ENCODE measurements at regions not wholly inside any gene's neighbourhood (a gene's known extent, or its start where the extent isn't known, plus 50 kb on each side); places are given as distances from the start of the nearest gene placed in this dataset.

DNA sequence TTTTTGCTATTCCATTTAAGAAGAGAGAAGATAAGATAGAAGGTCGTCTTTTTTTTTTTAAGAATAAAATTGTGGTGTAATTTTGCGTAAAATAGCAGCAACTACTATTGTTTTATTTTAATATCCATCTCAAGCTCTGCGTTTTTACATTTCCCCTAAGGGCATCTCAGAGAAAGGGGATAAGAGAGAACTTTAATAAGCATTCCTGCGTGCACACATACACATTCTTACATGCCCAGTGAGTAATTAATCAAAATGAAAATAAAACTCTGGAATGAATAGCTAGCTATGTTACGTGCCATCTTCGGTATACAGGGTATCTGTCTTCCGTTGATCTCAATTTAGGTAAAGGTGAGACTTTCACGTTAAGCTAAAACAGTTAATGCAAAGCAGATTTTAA is 200.3 kb upstream of the TENM3 start:
- DNase-seq, result no peak

DNA sequence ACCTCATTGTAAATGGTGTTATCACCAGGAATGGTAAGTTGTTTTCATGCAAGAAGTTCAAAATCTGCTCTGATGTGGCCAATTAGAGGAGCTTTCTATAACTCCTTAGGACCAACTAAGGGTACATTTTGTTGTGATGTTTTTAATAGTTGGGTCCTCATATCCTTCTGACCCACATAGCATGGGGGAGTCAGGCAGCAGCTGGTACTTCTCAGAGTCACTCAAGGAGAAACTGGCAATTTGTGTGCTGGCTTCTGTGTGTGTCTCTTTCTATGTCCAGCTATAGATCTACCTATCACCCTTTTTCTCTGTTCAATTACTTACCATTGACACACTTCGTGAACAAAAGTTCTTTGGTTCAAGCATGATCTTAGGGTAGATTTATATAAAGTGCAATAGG is 194.3 kb upstream of the TENM3 start:
- no peak for DNase-seq

DNA sequence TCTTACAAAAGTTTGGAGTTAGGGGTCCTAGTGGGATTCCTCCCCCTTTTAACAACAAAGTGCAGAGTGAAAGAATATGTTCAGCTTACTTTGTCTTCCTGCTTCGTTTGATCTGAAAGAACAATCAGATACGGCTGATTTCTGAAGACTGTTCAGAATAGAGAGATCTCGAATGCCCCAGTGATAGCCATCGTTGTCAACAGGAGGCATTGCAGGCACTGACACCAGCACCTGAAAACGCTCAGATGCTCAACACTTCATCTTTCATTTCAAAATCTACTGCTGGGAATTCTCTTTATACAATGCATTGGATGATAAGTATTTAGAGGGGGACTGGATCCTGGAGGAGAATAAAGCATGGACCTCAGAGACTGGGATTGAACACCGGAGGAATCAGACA is 186.3 kb upstream of the TENM3 start:
- DNase-seq, result no peak

DNA sequence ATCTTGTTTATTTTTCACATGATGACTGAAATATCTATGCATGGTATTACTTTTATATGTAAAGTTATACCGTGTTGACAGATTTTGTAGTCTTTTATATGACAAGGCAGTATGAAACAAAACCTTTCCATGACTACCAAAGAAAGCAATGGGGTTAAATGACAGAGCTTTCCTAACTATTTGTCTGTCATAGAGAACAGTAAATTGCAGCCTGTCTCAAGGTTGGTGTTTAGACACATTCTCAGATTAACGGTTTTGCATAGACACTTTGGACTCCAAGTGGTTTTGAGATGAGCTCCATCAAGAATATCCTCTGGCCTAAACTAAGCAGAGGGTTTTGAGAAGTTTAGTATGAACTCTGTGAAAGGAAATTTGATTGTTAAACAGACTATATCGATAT is 180.7 kb upstream of the TENM3 start:
- no peak for DNase-seq

DNA sequence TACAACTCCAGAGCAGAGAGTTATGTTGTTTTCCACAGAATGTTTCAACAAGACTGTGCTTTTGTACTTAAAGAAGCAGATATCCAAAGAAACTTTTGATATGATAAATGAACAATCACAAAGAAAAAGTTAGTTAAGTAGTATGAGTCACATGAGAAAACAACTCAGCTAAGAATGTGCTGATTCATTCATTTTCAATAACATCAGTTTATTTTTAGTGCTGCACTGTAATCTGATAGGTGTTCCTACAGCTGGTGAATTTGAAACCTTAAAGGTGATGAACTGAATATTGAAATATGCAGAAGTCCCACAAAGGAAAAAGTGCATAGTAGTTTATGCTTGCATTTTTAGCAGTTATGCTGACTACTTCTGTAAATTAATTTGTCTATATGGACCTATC is 180.3 kb upstream of the TENM3 start:
- no peak for DNase-seq

DNA sequence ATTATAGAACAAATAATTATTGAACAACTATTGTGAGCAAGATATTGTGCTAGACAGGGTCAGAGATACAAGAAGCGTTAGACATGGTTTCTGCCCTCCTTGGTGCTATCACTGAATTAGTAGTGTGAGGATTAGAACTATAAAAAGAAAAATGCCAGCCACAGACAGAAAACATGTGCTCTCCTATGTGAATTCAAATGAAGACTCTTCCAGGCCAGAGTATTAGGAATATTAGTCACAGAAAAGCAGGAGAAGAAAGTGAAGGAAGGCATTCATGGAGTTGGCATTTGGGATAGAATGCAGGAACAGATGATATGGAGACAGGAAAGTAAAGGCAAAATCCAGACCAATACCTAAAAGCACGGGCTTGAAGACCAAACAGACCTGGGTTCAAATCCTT is 179.6 kb upstream of the TENM3 start:
- no peak for DNase-seq

DNA sequence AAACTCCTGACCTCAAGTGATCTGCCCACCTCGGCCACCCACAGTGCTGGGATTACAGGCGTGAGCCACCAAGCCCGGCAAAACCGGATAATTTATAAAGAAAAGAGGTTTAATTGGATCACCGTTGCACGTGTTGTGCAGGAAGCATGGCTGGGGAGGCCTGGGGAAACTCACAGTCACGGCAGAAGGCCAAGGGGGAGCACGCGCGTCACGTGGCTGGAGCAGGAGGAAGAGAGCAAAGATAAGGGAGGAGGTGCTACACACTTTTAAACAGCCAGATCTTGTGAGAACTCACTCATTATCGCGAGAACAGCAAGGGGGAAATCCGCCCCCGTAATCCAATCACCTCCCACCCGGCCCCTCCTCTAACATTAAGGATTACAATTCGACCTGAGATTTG is 177.9 kb upstream of the TENM3 start:
- no peak for DNase-seq

DNA sequence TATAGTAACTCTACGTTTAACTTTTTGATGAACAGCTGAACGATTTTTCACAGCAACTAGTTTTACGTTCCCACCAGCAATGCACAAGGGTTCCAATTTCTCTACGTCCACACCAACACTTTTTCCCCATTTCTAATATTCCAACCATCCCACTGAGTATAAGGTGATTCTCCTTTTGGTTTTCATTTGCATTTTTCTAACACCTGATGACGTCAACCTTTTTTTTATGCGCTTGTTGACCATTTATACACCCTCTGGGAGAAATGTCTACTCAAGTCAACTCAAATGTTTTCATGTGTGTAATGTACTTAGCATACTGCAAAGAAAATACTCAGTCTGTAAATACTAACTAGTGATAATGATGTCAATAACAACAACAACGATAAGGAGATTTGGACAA is 177.2 kb upstream of the TENM3 start:
- no peak for DNase-seq

DNA sequence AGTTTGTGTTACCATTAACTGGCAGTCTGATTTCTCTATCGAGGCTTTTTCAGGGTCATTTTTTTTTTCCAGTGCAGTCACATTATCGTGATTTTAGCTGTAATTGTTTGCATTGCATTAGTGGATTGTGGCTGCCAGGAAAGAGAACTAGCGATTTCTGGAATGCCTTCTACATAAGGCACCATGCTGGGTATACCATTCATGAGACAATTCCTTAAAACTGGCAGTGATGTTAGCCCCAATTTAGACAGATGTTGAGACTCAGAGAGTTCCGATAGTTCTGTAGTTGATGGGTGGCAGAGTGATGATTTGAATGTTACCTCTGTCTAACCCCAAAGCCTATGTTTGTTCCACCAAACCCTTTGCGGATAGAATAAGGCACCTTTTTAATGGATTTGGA is 175.4 kb upstream of the TENM3 start:
- DNase-seq, result no peak

DNA sequence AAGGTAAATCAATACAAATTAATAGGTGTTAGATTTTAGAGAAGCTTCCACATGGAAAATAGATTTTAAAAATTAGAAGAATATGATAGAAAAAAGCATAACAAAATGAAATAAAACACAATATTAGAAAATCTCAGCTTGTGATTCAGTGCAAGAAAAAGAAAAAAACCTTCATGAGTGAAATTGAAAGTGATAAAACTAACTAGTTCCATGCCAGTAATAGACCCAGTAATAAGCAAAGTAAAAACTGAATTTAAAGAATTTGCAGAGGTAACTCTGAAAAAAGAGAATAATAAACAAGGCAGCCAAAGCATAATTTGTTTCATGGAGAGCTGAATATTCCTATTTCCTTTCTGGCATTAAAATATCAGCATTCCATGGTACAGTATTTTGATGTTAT is 174.3 kb upstream of the TENM3 start:
- no peak for DNase-seq

DNA sequence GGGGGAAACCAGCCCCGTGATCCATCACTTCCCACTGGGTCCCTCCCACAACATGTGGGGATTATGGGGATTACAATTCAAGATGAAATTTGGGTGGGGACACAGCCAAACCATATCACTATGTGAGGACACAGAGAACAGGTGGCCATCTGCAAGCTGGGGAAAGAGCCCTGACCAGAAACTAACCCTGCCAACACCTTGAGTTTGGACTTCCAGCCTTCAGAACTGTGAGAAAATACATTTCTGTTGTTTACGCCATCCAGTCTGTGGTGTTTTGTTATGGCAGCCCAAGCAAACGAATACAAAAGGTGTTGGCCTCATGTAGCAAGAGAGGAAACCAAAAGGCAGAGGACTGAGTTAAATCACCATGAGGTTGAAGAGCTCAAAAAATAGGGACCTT is 169.9 kb upstream of the TENM3 start:
- no peak for DNase-seq

DNA sequence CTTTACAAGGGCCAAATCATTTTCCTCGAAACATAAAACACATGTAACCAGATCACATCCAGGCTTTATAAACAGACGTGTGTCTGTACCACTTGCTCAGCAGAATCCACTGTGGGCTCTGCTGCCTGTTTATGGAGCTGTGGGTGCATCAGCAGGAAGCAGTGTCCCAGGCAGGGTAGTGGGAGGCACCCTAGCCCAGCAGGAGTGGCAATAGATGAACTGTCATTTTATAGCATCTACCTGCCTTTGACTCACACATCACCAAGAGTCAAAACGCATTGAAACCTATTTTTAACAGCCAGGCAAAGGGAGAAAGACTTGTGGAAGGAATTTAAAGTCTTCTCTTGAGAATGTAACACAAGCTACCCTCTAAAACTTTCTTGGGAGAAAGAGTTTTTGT is 169.1 kb upstream of the TENM3 start:
- no peak for DNase-seq

DNA sequence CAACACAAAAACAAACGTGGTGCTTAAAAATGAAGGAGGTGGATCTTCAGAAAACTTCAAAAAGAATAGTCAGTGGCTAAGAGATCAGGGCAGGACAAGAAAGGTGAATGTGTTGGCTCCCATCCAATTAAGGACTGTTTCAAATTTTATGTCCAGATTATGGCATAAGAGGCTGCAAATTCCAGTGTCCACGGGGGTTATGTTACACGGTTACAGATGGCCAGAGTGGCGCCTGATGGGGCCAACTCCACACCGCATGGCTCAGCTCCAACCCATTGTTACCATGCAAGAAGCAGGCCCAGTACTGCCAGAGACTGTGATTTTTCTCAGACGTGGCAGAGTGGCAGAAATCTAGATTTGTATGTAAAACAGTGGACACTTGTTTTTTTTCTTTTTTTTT is 168.4 kb upstream of the TENM3 start:
- no peak for DNase-seq

DNA sequence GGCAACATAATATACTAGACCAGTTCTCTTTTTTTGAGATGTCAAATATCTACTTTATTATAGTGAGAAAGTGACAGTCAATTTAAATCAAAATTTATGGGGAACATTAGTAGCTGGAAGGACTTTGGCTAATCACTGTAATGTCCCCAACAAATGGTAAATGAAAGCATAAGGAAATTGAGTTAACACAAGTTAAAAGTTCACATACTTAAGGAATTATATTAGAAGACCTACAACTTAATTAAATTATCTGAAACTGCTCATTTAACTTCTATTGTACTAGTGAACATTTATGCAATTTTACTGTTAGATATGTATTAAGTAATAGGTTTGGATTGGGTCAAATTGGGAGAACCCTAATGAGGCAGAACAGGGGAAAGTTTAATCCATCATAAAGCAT is 160.3 kb upstream of the TENM3 start:
- DNase-seq, result no peak

DNA sequence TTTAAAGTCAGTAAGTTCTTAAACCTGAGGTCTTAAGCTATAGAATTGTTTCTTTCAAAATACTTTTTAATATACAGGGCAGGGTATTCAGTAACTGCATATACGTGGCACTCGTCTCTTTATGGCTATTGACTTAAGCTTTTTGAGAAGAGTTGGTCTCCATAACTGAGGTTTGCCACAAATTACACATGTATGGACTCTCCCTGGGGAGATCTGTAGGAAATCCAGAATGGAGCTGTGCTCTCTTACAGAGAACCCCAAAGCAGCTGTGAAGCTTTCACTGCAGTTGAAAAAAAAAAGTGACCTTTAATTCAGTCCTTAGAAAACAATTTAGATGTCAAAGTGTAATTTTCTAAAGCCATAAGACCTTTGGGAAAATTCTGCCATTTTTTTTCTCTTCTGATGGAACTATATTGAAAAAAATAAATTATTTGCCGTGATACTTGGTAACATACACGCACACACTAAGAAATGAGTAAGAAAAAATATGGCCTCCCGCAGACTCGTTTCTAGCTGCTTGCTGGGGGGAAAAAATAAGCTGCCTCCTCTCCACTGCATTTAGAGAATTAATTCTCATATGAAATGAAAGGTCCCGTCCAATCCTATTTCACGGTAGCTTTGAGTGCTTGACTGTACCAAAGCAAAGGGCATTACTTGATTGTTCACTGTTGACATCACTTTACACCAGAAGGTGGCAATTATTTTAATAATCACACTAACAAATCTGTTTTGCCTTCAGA is 159.4 kb upstream of the TENM3 start:
- no peak for DNase-seq

DNA sequence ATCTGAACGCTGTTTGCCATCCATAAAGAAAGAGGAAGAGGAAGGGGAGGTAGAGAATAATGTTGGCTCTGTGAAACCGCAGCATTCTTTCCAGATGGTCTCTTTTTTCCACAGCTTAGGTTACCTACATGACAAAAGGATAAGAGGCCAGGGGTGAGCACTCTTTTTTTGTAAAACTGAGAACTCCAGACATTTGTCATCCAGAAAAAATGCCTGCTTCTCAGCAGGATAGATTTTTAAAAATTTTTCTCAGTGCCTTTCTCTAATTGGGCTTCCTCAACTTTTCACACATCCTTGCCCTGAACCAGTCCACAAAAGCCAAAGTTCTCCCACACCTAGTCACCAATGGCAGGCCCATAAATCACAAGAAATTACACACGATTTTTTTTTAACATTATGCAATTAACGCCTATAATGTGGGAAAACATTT is 158.1 kb upstream of the TENM3 start:
- DNase-seq, result no peak

DNA sequence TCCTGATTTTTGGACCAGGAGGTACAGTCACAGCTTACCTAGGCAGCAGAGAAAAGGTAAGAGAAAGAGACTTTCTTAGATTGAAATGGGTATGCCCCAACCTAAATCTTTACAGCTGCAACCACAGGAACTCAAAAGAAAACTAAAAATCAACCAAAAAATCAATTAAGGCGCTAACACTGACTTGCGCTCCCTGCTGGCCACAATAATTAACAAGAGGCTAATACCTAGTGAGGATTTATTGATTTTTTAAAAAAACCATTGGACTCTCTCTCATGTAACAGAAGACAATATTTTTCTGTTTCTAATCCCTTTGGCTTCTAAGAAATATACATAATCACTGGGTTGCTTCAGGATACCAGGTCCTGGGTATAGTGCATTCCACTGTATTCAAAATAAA is 153.9 kb upstream of the TENM3 start:
- DNase-seq, result no peak

DNA sequence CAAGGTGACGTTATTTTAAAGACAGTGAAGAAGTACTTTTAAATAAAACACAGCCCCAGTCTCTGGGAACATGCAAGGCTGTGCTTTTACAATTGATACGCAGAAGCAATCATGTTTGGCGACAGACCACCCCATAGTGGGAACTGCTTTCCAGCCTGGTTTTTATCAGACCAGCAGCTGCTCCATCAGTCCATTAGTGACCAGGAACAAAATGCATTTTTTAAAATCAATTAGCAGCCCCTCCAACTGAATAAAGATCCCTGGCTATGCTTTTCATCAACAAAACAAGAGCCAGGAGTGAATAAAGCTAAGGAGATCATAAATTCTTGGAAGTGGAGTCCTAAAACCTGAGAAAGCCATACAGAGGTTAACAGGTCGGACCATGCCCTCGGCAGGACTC is 153.0 kb upstream of the TENM3 start:
- DNase-seq, result no peak

DNA sequence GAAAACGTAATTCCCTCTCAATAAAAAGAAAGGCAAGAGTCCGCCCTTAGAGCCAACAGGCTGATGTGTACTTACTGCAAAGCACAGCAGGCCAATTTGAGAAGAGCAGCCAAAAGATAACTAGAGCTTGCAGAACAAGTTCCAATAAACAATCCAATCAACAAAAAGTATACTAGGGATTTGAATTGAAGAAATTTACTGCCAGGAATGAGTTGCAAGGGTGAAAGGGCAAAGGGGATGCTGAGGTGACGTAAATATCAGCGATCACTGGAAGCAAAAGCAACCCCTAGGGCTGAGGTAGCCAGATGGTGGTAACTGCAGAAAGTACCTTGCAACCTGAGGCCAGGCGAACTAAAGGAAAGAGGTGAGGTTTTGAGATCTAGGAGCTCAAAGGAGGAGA is 152.1 kb upstream of the TENM3 start:
- DNase-seq, result no peak

DNA sequence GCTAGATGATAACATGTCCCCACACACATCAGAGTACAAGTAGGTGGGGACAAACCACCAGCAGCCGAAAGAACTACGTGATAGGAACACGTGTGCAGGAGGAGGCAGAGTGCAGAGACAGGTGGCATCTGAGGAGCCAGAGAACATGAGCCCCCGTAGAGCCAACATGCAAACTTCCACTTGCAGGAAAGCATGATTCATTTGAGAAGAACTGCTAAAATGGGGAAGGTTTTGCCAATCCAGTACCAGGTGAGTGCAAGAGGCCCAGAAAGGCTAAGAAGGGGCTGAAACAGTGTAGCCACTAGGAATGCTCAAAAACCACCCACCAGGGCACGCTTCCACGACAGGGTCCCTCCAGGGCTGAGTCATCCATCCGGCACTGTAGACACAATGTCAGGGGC is 149.8 kb upstream of the TENM3 start:
- no peak for DNase-seq

DNA sequence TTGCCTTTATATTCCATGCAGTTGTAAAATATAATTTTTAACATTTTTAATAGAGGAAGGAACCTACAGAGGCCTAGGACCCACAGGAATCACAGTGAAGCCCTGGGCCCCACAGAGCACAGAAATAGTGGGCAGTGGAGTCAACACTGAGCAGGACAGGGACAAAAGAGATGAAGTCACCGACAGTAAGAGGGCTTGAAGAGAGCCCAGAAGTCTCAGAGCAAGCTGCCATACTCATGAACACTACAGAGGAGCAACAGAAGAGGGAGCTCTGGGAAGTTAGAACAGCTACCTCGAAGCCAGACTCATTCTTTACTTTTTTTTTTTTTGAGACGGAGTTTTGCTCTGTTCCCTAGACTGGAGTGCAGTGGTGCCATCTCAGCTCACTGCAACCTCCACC is 149.3 kb upstream of the TENM3 start:
- DNase-seq, result no peak

DNA sequence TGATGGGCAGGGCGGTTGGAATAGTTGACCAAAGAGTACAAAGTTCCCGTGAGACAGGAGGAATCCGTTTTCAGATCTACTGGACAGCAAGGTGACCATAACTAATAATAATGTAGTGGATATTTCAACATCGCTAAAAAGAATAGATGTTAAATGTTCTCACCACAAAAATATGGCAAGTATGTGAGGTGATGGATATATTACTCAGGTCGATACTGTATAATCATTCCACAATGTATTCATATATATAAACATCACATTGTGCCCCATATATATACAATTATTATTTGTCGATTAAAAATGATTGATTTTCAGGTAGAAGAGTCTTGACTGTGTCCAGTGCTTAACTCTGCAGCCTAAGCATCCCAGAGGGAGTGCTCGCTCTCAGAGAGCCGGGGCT is 141.6 kb upstream of the TENM3 start:
- no peak for DNase-seq

DNA sequence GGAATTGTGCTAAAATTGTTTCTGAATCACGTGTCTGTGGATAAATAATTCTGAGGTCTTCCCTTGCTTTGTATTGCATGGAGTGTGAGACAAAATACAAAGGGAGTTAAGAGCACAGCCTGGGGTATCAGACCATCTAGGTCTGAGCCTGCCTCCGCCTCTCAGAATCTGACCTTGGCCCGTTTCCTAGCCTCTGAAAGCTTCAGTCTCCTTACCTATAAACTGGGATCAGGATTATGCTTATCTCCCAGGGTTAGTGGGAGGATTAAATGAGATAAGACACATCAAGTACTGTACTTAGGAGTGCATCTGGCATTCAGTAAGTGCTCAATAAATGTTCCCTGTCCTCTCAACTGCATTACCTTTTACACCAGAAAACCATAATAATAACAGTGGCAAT is 140.6 kb upstream of the TENM3 start:
- DNase-seq, result no peak

DNA sequence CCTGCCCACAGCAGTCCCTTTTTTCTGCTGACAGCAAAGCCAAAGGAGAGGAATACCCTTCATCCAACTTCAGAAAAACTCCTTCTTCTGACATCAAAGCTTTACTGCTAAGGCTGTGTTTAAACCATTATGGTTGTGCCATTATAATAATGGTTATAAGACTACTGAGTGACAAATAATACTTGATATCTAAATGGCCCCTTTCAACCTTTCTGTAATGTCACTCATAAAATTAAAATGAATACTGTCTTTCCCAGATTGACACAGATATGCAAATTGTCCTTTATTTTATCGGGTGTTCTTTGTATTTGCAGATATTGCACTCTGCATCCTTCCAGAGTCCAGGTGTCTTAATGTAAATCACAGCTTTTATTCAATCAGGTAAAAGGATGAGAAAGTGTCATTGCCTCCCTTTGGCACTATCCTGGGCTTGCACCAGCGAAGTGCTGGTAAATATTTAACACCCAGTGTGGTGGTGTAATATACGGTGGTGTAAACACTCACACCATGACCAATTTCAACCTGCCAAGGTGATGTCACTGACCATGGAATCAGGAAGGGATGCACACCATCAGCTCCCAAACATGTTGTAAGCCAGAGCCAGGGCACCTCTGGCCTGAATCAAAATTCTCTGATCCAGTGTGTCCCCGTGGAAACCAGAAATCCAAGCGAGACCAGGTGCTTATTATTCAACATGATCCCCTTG is 139.4 kb upstream of the TENM3 start:
- no peak for DNase-seq

DNA sequence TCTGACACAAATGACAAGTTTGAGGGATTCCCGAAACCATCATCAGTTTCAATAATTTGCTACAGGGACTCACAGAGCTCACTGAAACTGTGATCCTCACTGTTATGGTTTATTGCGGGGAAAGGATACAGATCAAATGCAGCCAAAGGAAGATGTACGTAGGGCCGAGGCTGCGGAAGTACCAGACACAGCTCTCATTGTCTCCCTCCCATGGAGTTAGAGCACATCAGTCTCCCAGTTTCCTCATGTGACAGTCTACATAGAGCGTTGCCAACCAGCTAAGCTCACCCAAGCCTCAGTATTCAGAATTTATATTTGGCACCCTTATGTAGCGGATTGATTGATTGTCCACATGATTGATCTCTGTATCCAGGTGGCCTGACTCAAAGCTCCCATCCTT is 137.8 kb upstream of the TENM3 start:
- no peak for DNase-seq

Measured in NCI-H2081 (cell line).